TTC549 (cell line): ENCODE measurements at regions not wholly inside any gene's neighbourhood (a gene's known extent, or its start where the extent isn't known, plus 50 kb on each side); places are given as distances from the start of the nearest gene placed in this dataset.
"Not testable (repeated sequence)": the region's sequence is repeated elsewhere in the genome, so short reads cannot be mapped to it uniquely, and the experiment has no call there.

Experiments
- FAIRE-seq: peaks from 2 replicates; lab custom pipeline; 2012; peaks lifted over from hg19 to GRCh38; lab: Jason Lieb, UNC

DNA sequence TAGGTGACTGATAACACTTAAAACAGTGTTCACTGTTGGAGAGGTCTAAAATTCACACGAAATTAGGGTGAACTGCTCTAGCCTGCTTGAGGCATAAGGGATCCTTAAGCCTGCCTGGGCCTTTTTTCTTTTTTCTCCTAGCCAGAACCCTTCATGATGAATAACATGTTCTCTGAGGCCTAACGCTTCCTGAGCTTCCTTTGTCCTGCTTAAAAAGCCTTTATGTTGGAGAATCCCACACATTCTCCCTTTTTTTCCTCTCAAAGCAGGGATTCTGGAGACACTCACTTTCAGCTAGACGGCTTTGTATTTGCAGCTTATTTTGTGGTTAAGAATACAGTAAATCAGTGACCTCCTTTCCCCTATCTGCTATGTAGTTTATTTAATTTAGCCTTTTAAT, 354.7 kb upstream of the PHF14 start:
- FAIRE-seq = no peak

GRCh38 chr7:10632712-10633111, 341.0 kb upstream of the PHF14 start:
- FAIRE-seq = no peak

- FAIRE-seq = no peak
Measured at GRCh38 chr7:10634239-10634638, 339.4 kb upstream of the PHF14 start.

DNA sequence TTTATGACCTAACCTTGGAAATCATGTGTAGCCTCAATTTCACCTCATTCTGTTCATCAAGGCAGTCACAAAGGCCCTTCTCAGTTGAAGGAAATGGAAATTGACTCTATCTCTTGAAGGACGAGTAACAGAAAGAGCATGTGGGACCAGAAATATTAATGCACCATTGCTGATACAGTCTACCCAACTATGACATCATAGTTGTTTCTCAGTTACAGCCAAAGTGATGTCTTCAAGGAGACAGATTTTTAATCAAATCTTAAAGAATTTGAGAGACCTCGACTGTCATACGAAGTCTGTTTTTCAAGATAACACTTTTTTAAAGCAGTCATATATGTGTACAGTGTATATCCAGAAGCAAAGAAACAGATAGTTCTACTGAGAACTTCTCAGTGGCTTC, 335.7 kb upstream of the PHF14 start:
- FAIRE-seq = no peak

GRCh38 chr7:10643545-10643944, 330.1 kb upstream of the PHF14 start:
- FAIRE-seq = no peak

GRCh38 chr7:10644849-10645248, 328.8 kb upstream of the PHF14 start:
- FAIRE-seq = no peak

DNA sequence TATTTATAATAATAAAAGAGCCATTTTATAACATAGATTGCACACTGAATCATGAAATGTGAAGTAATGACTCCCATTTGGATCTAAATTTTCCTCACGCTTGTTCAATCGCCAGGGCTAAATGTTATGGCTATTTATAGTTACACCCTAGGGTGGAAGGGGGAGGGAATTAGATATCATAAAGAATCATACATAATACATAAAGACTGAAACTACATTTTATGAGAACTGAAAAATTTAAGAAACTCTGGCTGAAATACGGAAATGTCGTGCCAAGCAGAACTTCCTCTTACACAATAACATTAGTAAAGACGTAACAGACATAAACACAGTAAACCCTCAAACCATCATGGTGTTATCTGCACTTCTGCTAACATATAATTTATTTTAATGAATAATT, 327.5 kb upstream of the PHF14 start:
- no peak for FAIRE-seq

- FAIRE-seq = no peak
Measured at GRCh38 chr7:10648289-10648688, 325.4 kb upstream of the PHF14 start.

DNA sequence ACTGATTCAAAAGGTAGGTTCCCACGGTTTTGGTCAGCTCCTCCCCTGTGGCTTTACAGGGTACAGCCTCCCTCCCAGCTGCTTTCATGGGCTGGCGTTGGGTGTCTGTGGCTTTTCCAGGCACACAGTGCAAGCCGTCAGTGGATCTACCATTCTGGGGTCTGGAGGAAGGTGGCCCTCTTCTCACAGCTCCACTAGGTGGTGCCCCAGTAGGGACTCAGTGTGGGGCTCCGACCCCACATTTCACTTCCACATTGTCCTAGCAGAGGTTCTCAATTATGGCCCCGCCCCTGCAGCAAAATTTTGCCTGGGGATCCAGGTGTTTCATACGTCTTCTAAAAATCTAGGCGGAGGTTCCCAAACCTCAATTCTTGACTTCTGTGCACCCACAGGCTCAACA, 324.6 kb upstream of the PHF14 start:
- not testable (repeated sequence) for FAIRE-seq

DNA sequence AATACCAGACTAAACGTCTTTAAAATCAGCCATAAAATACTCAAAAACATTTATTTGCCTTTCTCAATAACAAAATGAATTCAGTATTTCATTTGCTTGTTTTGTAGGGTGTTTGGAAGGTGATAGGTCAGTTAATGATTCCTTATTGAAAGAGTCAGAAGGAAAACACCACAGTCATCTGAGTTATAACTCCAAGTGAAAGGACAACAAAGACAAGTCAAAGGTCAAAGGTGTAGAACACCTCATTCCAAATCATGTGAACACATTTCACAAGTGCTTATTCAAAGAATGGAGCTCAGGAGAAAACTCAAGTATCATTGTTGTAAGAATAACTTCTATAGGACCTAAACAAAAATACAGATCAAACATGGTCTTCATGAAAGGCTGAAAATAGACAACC, 318.6 kb upstream of the PHF14 start:
- FAIRE-seq = no peak

- FAIRE-seq = no peak
Measured at GRCh38 chr7:10657201-10657600, 316.5 kb upstream of the PHF14 start.

GRCh38 chr7:10657837-10658236, 315.8 kb upstream of the PHF14 start:
- no peak for FAIRE-seq

DNA sequence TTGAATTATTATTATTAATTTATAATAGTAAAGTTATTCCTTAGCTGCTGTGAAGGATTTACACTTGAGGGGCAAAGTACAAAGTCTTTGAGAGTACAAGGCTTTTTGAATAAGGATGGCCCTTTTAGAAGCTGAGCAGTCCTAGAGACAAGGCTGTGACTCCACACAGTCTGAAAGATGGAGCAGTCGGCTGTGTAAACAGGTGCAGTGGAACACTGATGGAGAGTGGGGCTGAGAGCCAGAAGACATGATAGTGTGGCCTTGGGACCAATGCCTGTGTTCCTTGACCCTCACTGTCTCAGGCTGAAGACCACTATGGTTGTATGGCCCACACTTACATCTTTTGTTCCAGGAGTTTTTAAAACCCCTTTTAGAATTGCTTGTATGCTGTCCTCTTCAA, 311.2 kb upstream of the PHF14 start:
- no peak for FAIRE-seq

DNA sequence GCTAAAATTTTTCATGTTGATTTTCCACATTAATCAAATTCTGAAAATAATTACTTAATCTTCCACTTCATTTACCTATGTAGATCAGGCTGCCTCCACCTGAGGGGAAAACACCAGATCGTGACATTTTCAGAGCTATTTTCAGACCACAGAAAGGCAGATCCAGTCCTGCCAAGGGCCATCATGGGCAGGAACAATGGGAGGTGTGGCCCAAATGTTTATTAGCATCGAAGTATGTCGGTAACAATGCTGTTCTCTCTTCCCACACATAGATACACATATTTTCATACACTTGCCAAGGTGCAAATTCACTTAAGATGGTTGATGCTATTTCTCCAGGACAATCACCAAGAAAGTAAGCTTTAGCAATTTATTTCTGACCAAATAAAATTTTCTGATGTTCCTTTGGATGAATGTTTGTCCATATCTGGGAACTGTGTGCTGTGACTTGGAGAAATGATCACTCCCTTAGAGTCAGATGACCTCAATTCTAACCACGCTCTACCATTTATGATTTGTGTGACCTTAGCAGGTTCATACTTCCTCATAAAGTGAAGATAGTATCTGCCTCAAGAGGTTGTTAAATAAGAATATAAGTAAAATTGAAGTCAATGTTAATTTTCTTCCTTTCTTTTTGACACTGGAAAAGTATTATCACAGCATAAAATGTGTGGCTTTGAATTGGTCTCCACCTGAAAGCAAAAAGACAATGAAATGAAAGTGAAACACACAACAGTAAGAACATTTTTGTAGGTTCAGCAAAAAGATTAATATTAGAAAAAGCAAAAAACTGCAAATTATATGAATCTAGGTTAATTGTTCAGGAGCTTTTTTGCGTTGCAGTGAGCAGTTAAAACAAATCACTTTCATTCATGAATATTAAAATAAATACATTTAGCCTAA, 310.4 kb upstream of the PHF14 start:
- no peak for FAIRE-seq

GRCh38 chr7:10672186-10672585, 301.5 kb upstream of the PHF14 start:
- FAIRE-seq = no peak

GRCh38 chr7:10677211-10677610, 296.5 kb upstream of the PHF14 start:
- FAIRE-seq = no peak

DNA sequence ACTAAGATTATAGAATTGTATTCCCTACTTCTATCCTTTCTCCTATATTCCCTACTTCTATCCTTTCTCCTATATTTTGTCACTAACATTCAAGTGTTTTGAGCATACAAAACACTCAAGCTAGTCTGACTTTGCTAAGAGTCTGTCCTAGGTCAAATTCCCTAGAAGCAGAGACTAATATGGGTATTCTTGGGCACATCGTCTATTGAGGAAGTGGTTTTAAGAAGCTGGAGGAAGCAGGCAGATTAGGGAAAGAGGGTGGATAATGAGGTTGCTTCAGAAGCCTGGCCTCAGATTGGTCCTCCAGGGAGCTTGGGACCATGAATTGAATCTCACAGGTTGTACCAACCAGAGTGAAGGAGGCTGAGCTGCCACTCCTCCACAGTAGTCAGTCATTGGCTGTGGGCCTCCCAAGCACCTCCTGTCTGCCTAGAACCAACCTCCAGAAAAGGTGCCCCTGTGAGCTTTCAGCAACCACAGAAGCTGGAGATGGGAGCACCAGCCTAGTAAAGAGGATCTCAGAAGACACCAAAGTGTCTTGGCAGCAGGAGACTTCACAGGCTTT, 295.9 kb upstream of the PHF14 start:
- no peak for FAIRE-seq

GRCh38 chr7:10684606-10685005, 289.1 kb upstream of the PHF14 start:
- FAIRE-seq = no peak

DNA sequence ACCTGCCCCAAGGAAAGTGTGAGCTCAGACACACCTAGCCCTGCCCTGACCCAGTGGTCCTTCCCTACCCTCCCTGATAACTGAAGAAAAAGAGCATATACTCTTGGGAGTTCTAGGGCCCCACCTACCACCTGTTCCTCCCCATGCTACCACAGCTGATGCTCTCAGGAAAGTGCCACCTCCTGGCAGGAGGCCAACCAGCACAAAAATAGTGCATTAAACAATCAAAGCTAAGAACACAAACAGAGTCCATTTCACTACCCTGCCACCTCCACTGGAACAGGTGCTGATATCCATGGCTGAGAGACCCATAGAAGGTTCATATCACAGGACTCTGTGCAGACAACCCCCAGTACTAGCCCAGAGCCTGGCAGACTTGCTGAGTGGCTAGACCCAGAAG, 288.6 kb upstream of the PHF14 start:
- no peak for FAIRE-seq

DNA sequence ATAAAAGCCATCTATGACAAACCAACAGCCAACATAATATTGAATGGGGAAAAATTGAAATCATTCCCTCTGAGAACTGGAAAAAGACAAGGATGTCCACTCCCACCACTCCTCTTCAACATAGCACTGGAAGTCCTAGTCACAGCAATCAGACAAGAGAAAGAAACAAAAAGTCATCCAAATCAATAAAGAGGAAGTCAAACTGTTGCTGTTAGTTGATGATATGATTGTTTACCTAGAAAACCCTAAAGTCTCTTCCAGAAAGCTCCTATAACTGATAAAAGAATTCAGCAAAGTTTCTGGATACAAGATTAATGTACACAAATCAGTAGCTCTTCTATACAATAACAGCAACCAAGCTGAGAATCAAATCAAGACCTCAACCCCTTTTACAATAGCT, 285.1 kb upstream of the PHF14 start:
- FAIRE-seq = no peak

DNA sequence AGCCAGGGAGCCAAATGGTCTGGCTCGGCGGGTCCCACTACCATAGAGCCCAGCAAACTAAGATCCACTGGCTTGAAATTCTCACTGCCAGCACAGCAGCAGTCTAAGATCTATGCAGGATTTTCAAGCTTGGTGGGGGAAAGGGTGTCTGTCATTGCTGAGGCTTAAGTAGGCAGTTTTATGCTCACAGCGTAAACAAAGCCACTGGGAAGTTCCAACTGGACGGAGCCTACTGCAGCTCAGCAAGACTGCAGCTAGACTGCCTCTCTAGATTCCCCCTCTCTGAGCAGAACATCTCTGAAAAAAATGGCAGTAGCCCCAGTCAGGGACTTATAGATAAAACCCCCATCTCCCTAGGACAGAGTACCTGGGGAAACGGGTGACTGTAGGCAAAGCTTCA, 277.6 kb upstream of the PHF14 start:
- FAIRE-seq = no peak

GRCh38 chr7:10703059-10703458, 270.6 kb upstream of the PHF14 start:
- no peak for FAIRE-seq

DNA sequence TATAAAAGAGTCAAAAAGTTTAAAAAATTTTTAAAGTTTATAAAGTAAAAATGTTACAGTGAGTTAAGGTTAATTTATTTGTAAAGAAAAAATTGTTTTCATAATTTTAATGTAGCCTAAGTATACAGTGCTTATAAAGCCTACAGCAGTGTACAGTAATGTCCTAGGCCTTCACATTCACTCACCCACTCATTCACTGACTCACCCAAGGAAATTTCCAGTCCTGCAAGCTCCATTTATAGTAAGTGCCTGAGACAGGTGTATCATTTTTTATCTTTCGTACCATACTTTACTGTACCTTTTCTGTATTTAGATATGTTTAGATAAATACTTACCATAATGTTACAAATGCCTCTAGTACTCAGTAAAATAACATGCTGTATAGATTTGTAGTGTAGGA, 269.7 kb upstream of the PHF14 start:
- no peak for FAIRE-seq

- FAIRE-seq = no peak
Measured at GRCh38 chr7:10704653-10705052, 269.0 kb upstream of the PHF14 start.
